ENCODE measurements at regions not wholly inside any gene's neighbourhood (a gene's known extent, or its start where the extent isn't known, plus 50 kb on each side); places are given as distances from the start of the nearest gene placed in this dataset.

DNA sequence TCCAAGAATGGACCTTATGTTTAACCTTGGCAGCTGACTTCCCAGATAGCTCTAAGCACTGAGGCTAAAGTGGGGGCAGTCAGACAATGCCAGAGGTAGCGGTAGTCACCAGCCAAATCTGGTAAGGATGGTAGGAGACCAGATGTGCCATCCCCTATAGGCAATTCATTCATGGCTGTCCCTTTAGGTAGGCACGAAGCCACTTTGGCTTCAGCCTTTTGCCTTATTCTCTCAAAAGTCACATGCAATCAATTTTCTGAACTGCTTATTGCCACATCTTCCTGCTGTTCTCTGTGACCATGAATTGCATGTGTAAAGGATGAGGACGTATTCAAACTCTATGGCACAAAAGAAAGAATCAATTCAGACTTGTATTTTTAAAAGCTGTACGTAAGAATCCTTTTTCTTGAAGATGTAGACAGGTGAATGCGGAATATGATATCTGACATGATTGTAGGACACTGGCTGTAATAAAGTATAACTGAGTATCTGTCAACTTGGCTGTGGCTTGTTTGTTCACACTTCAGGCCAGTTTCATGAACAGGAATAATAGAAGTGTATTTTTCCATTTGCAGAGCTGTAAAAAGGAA, 611.7 kb downstream of the NR2F1-AS1 start:
- TF ChIP-seq GATA3 (IDR thresholded peaks at IDR 0.05; ENCODE audit: low read depth, low read length) (no peak), GATA2 (IDR thresholded peaks at IDR 0.05; ENCODE audit: low read depth, low read length) (no peak)
